CD4-positive, alpha-beta T cell (primary cell): ENCODE measurements at regions not wholly inside any gene's neighbourhood (a gene's known extent, or its start where the extent isn't known, plus 50 kb on each side); places are given as distances from the start of the nearest gene placed in this dataset.

Source experiments
- ATAC-seq: fragments of 200-7000 bp; cut with Tn5 transposase; one replicate; pipeline ENCODE4 v1.10.0; 2022; ENCODE audit warnings: mild to moderate bottlenecking; ENCODE audit not compliant: poor library complexity
- CTCF ChIA-PET: fragments of 350-600 bp; sonication (Branson Sonifier 250); formaldehyde crosslinking; loops from one replicate; lab custom pipeline; 2021; ENCODE audit warnings: antibody characterized with exemption, inconsistent platforms; lab: Charles Lee
- POLR2A ChIA-PET: fragments of 350-600 bp; sonication (Branson Sonifier 250); formaldehyde crosslinking; loops from one replicate; lab custom pipeline; 2021; ENCODE audit warnings: antibody characterized with exemption, inconsistent platforms; lab: Charles Lee
- DNase-seq, 14 experiments: peaks; one replicate each; pipeline ENCODE4 v3.0.0-alpha.2; 2013 to 2020; ENCODE audit warnings: mixed read lengths in 2 of 14
- H3K27ac ChIP-seq, 2 donors: one replicate each; pipeline versions ENCODE4 v1.5.1 to v1.7.0; 2013; ENCODE audit warnings: low read length in 2 of 2, low read depth in 1 of 2, mild to moderate bottlenecking in 1 of 2
- H3K27me3 ChIP-seq, 2 experiments: 1 replicate in 1 of 2; 2 replicates in 1 of 2; pipeline versions ENCODE4 v1.6.1 to v1.7.0; 2013; ENCODE audit warnings: low read length in 2 of 2, control low read depth in 1 of 2, mild to moderate bottlenecking in 1 of 2, moderate library complexity in 1 of 2; ENCODE audit not compliant: insufficient read depth in 2 of 2, control insufficient read depth in 1 of 2
- H3K36me3 ChIP-seq: one replicate; pipeline ENCODE4 v1.6.1; 2013; ENCODE audit warnings: low read length, control low read depth; ENCODE audit not compliant: insufficient read depth
- H3K4me1 ChIP-seq: one replicate; pipeline ENCODE4 v1.6.1; 2013; ENCODE audit warnings: low read length, control low read depth; ENCODE audit not compliant: insufficient read depth
- H3K4me3 ChIP-seq: one replicate; pipeline ENCODE4 v1.5.1; 2013; ENCODE audit warnings: mild to moderate bottlenecking, low read length, moderate library complexity
- H3K9me3 ChIP-seq, 2 experiments: 1 replicate in 1 of 2; 2 replicates in 1 of 2; pipeline versions ENCODE4 v1.6.1 to v1.7.0; 2013; ENCODE audit warnings: low read length in 2 of 2, mild to moderate bottlenecking in 2 of 2, control low read depth in 1 of 2, moderate library complexity in 1 of 2; ENCODE audit not compliant: control insufficient read depth in 1 of 2, insufficient read depth in 1 of 2
- H3K27ac Mint-ChIP-seq: one replicate; pipeline ENCODE4 v1.8.0; 2020; ENCODE audit warnings: mixed read lengths
- H3K27me3 Mint-ChIP-seq: one replicate; pipeline ENCODE4 v1.8.0; 2021; ENCODE audit warnings: mixed read lengths
- H3K36me3 Mint-ChIP-seq: one replicate; pipeline ENCODE4 v1.8.0; 2021; ENCODE audit warnings: low read depth, mixed read lengths
- H3K4me1 Mint-ChIP-seq: one replicate; pipeline ENCODE4 v1.8.0; 2021; ENCODE audit warnings: low read depth, mixed read lengths
- H3K4me3 Mint-ChIP-seq: one replicate; pipeline ENCODE4 v1.8.0; 2020; ENCODE audit warnings: mild to moderate bottlenecking, mixed read lengths
- H3K9me3 Mint-ChIP-seq: one replicate; pipeline ENCODE4 v1.8.0; 2020; ENCODE audit warnings: mixed read lengths
- CTCF ChIP-seq: fragments of 200-600 bp; IDR thresholded peaks from one replicate; pipeline ENCODE4 v1.8.0; 2022; ENCODE audit warnings: antibody characterized with exemption, mild to moderate bottlenecking
- intact Hi-C, 2 experiments: fragments of 100-400 bp; cut with DNase I in 1 of 2; cut with micrococcal nuclease in 1 of 2; formaldehyde crosslinking; loops; one replicate each; pipeline versions ENCODE4 v1.15.1 to v1.9.0; 2023 to 2025; cut with DNase I, micrococcal nuclease

- H3K36me3 Mint-ChIP-seq: no peaks in the 10 kb centered on the region
- H3K4me1 Mint-ChIP-seq: no peaks in the 10 kb centered on the region
- Histone ChIP-seq H3K9me3 (no peaks in the 10 kb centered on the region), H3K36me3 (no peaks in the 10 kb centered on the region), H3K4me3 (no peak overlapping the region), H3K27me3 (peaks cover 0 to 6% of the 10 kb centered on the region in 2 experiments), H3K4me1 (no peaks in the 10 kb centered on the region), H3K27ac (no peak overlapping the region)
- POLR2A ChIA-PET: no interaction called here
- peaks cover 20% of the 10 kb centered on the region for H3K27me3 Mint-ChIP-seq
- no peak overlapping the region for H3K27ac Mint-ChIP-seq
- H3K4me3 Mint-ChIP-seq: no peak overlapping the region
- intact Hi-C loops: no loop called here
- CTCF ChIA-PET: no interaction called here
- ATAC-seq: no peak
- H3K9me3 Mint-ChIP-seq: no peaks in the 10 kb centered on the region
- no peak for DNase-seq
- TF ChIP-seq CTCF: no peak
Measured at GRCh38 chr10:31614611-31615010, 295.6 kb downstream of the ZEB1 start.

DNA sequence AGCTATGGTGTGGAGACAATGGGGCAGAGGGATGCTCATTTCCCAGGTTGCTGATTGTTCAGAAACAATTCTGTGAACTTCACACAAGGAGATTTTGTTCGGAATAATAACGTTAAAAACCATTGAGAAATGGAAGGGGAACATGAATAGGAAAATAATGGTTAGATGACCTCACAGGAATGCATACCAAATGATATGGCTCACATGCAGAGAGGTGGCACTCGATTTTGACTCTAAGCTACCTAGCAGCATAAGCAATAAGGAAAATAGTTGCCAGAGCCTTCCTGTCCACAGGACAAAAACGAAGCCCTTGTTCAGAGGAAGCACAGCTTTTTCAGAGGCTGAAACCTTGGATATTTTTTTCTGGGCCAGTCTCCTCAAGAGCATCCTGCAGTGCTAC, 293.1 kb downstream of the ZEB1 start:
- Mint-ChIP-seq H3K27me3 (peaks cover 20% of the 10 kb centered on the region), H3K36me3 (no peaks in the 10 kb centered on the region), H3K4me1 (no peaks in the 10 kb centered on the region), H3K27ac (no peak overlapping the region), H3K9me3 (no peaks in the 10 kb centered on the region), H3K4me3 (no peak overlapping the region)
- H3K27ac ChIP-seq: no peak overlapping the region
- ATAC-seq (no peak), DNase-seq (no peak)
- no peak overlapping the region for H3K4me3 ChIP-seq
- H3K27me3 ChIP-seq: peaks cover 0 to 6% of the 10 kb centered on the region in 2 experiments
- H3K36me3 ChIP-seq: no peaks in the 10 kb centered on the region
- no peaks in the 10 kb centered on the region for H3K9me3 ChIP-seq
- CTCF ChIA-PET: no interaction called here
- POLR2A ChIA-PET: no interaction called here
- intact Hi-C loops: no loop called here
- TF ChIP-seq CTCF: no peak
- no peaks in the 10 kb centered on the region for H3K4me1 ChIP-seq

- DNase-seq: no peak
- H3K4me3 ChIP-seq: no peak overlapping the region
- CTCF ChIA-PET: no interaction called here
- no peaks in the 10 kb centered on the region for H3K4me1 ChIP-seq
- no peaks in the 10 kb centered on the region for H3K9me3 Mint-ChIP-seq
- H3K27me3 ChIP-seq: peaks cover 0 to 6% of the 10 kb centered on the region in 2 experiments
- POLR2A ChIA-PET: no interaction called here
- H3K27ac Mint-ChIP-seq: no peak overlapping the region
- H3K4me3 Mint-ChIP-seq: no peak overlapping the region
- no peak overlapping the region for H3K27ac ChIP-seq
- peaks cover 20% of the 10 kb centered on the region for H3K27me3 Mint-ChIP-seq
- no peaks in the 10 kb centered on the region for H3K9me3 ChIP-seq
- intact Hi-C loops: no loop called here
- no peaks in the 10 kb centered on the region for H3K36me3 Mint-ChIP-seq
- no peak for TF ChIP-seq CTCF
- H3K36me3 ChIP-seq: no peaks in the 10 kb centered on the region
- no peak for ATAC-seq
- no peaks in the 10 kb centered on the region for H3K4me1 Mint-ChIP-seq
Measured at GRCh38 chr10:31611161-31611560, 292.1 kb downstream of the ZEB1 start.
